Transverse colon (tissue), 4 donors: ENCODE measurements at regions not wholly inside any gene's neighbourhood (a gene's known extent, or its start where the extent isn't known, plus 50 kb on each side); places are given as distances from the start of the nearest gene placed in this dataset.

ENCODE experiments used
- POLR2A ChIP-seq: fragments of 450-650 bp; IDR thresholded peaks from one replicate; pipeline ENCODE4 v1.6.1; 2016; ENCODE audit warnings: antibody characterized with exemption, mild to moderate bottlenecking, moderate library complexity
- POLR2AphosphoS5 ChIP-seq, 3 donors: sonication (generic); formaldehyde crosslinking; IDR thresholded peaks; one replicate each; pipeline ENCODE4 v1.6.1; 2016; ENCODE audit warnings: antibody characterized with exemption in 3 of 3
- TF ChIP-seq, protein P1 (sequence below), 5 experiments: fragments of 200-600 bp in 3 of 5; fragments of 450-650 bp in 2 of 5; sonication (generic) in 3 of 5; IDR thresholded peaks; 1 replicate in 2 of 5; 2 replicates in 3 of 5; pipeline ENCODE4 v1.5.1; 2016 to 2017; ENCODE audit warnings: antibody characterized with exemption in 5 of 5, inconsistent platforms in 3 of 5, mild to moderate bottlenecking in 2 of 5, moderate library complexity in 1 of 5

DNA sequence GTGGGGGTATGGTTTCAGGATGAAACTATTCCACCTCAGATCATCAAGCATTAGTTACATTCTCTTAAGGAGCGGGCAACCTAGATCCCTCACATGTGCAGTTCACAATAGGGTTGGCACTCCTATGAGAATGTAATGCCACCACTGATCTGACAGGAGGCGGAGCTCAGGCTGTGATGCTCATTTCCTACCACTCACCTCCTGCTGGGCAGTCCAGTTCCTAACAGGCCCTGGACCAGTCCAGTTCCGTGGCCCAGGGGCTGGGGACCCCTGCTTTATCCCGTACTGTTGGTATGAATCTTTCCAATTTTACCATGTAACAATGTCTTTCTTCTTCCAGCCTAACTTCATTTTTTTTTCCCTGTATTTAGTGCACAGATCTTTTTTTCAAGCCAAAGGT, 94.9 kb downstream of the OGFRL1 start:
- no peak for TF ChIP-seq POLR2A
- TF ChIP-seq, protein P1, sequence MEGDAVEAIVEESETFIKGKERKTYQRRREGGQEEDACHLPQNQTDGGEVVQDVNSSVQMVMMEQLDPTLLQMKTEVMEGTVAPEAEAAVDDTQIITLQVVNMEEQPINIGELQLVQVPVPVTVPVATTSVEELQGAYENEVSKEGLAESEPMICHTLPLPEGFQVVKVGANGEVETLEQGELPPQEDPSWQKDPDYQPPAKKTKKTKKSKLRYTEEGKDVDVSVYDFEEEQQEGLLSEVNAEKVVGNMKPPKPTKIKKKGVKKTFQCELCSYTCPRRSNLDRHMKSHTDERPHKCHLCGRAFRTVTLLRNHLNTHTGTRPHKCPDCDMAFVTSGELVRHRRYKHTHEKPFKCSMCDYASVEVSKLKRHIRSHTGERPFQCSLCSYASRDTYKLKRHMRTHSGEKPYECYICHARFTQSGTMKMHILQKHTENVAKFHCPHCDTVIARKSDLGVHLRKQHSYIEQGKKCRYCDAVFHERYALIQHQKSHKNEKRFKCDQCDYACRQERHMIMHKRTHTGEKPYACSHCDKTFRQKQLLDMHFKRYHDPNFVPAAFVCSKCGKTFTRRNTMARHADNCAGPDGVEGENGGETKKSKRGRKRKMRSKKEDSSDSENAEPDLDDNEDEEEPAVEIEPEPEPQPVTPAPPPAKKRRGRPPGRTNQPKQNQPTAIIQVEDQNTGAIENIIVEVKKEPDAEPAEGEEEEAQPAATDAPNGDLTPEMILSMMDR (IDR thresholded peaks at IDR 0.05): no peak
- no peak for TF ChIP-seq POLR2AphosphoS5 (IDR thresholded peaks at IDR 0.05)
